Neural crest cell (in vitro differentiated cells): ENCODE measurements at regions not wholly inside any gene's neighbourhood (a gene's known extent, or its start where the extent isn't known, plus 50 kb on each side); places are given as distances from the start of the nearest gene placed in this dataset.

Experiments
- DNase-seq: peaks from one replicate; pipeline ENCODE4 v3.0.0; 2021; ENCODE audit warnings: low read depth, mixed read lengths, low spot score
- H3K27ac Mint-ChIP-seq: one replicate; pipeline ENCODE4 v1.8.0; 2021; ENCODE audit warnings: mild to moderate bottlenecking, mixed read lengths; ENCODE audit not compliant: unreplicated experiment
- H3K27me3 Mint-ChIP-seq: 2 replicates; pipeline ENCODE4 v1.8.0; 2021; ENCODE audit warnings: low read depth, mild to moderate bottlenecking, mixed read lengths
- H3K36me3 Mint-ChIP-seq: 2 replicates; pipeline ENCODE4 v1.8.0; 2021; ENCODE audit warnings: low read depth, mild to moderate bottlenecking, mixed read lengths
- H3K4me1 Mint-ChIP-seq: 2 replicates; pipeline ENCODE4 v1.8.0; 2021; ENCODE audit warnings: mixed read lengths
- H3K4me3 Mint-ChIP-seq: one replicate; pipeline ENCODE4 v1.8.0; 2021; ENCODE audit warnings: mild to moderate bottlenecking, mixed read lengths
- H3K9me3 Mint-ChIP-seq: 2 replicates; pipeline ENCODE4 v1.8.0; 2021; ENCODE audit warnings: mixed read lengths
- TF ChIP-seq, protein P1 (sequence below): fragments of 200-600 bp; sonication (generic); conservative IDR thresholded peaks from 2 replicates; pipeline ENCODE4 v1.5.0; 2021; ENCODE audit warnings: antibody characterized with exemption, mild to moderate bottlenecking

DNA sequence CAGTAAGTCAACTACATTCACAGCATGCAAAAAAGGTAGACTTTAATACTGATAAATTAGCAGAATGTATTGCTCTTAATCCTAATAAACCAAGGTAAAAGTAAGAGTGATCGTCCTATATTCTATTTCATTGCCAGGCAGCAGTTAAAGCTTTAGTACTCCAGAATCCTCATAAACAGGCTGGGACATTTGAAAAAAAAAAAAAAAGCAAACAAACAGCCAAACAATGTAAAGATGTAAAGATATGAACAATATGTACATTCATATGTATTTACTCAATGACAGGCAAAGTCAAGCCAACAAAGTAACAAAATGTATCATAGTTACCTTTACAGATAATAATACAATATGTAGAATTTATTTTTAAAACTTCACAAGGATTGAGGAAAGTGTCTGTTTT, 383.6 kb downstream of the COL11A1 start:
- no peak for DNase-seq
- Mint-ChIP-seq H3K4me3 (no peak overlapping the region), H3K36me3 (no peaks in the 10 kb centered on the region), H3K4me1 (no peaks in the 10 kb centered on the region), H3K27ac (no peak overlapping the region), H3K9me3 (no peaks in the 10 kb centered on the region), H3K27me3 (peaks cover 7% of the 10 kb centered on the region)
- TF ChIP-seq, protein P1, sequence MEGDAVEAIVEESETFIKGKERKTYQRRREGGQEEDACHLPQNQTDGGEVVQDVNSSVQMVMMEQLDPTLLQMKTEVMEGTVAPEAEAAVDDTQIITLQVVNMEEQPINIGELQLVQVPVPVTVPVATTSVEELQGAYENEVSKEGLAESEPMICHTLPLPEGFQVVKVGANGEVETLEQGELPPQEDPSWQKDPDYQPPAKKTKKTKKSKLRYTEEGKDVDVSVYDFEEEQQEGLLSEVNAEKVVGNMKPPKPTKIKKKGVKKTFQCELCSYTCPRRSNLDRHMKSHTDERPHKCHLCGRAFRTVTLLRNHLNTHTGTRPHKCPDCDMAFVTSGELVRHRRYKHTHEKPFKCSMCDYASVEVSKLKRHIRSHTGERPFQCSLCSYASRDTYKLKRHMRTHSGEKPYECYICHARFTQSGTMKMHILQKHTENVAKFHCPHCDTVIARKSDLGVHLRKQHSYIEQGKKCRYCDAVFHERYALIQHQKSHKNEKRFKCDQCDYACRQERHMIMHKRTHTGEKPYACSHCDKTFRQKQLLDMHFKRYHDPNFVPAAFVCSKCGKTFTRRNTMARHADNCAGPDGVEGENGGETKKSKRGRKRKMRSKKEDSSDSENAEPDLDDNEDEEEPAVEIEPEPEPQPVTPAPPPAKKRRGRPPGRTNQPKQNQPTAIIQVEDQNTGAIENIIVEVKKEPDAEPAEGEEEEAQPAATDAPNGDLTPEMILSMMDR, result no peak

DNA sequence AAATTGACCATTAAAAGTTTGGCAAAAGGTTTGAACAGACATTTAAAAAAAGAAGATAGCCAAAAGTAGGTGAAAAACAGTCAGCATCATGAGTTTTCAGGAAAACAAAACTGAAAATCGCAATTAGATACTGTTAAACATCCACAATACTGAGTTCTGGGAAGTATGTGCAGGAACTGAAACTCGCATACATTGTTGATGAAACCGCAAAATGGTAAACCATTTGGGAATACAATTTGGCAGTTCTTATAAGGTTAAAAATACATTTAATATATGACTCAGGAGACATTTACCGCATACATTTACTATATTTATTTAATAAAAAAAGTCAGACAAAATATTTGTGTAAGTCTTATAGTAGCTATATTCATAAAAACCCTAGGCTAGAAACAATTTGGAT, 393.2 kb downstream of the COL11A1 start:
- Mint-ChIP-seq H3K4me3 (no peak overlapping the region), H3K27me3 (no peaks in the 10 kb centered on the region), H3K36me3 (no peaks in the 10 kb centered on the region), H3K27ac (no peak overlapping the region), H3K9me3 (no peaks in the 10 kb centered on the region), H3K4me1 (no peaks in the 10 kb centered on the region)
- no peak for DNase-seq
- TF ChIP-seq, protein P1, result no peak

DNA sequence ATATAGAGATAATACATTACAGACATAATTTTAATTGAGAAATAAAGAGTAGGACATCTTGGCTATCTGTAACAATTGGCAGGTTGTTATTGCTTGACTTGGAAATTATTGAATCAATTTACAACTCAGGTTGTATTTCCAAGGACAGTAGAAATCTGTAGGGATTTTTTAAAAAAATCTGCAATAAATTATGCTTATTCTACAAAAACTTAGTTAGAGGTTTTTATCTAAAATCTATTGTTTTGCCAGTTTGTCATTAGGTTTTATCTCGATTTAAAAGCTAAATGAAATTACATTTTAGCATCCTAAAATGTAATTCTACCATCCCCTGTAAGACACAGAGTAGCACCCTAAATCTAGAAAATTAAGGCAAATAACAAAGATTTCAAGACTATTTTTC, 408.8 kb downstream of the COL11A1 start:
- no peak for DNase-seq
- TF ChIP-seq, protein P1, result no peak
- no peaks in the 10 kb centered on the region for H3K36me3 Mint-ChIP-seq
- no peaks in the 10 kb centered on the region for H3K4me1 Mint-ChIP-seq
- H3K4me3 Mint-ChIP-seq, result no peak overlapping the region
- H3K27ac Mint-ChIP-seq, result no peak overlapping the region
- peaks cover 2% of the 10 kb centered on the region for H3K9me3 Mint-ChIP-seq
- no peaks in the 10 kb centered on the region for H3K27me3 Mint-ChIP-seq

DNA sequence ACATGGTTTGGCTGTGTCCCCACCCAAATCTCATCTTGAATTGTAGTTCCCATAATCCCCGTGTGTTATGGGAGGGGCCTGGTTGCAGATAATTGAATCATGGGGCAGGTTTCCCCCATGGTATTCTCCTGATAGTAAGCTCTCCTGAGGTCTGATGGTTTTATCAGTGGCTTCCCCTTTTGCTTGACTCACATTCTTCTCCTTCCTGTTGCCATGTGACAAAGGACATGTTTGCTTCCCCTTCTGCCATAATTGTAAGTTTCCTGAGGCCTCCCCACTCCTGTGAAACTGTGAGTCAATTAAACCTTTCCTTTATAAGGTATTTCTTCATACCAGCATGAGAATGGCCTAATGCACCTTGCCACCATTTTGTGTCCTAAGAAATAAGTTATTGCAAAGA, 415.0 kb downstream of the COL11A1 start:
- Mint-ChIP-seq H3K9me3 (peaks cover 11% of the 10 kb centered on the region), H3K36me3 (no peaks in the 10 kb centered on the region), H3K27ac (no peak overlapping the region), H3K4me3 (no peak overlapping the region), H3K27me3 (no peaks in the 10 kb centered on the region), H3K4me1 (no peaks in the 10 kb centered on the region)
- no peak for DNase-seq
- TF ChIP-seq, protein P1, result no peak

DNA sequence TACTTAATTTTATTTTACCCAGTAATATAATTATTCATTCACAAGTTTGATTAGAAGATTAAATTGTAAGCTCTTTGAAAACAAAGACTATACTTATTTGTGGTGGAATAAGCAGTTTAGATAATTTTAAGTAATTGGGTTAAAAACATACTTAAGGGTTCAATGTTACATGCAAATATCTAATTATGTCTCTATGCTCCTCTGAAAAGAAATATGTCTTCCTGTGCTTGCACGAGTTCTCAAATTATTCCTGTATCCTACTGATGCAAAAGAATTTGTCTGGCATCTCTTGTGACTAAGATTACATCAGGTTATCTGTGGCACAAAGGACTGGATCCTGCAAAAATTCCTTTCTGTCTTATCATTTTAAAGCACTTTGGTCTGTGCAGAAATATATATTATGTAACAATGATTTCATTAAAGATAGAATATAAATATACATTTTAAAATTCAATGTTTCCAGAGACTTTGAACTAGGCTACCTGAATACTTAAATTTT, 416.7 kb downstream of the COL11A1 start:
- Mint-ChIP-seq H3K36me3 (no peaks in the 10 kb centered on the region), H3K9me3 (peaks cover 11% of the 10 kb centered on the region), H3K27ac (no peak overlapping the region), H3K4me3 (no peak overlapping the region), H3K4me1 (no peaks in the 10 kb centered on the region), H3K27me3 (no peaks in the 10 kb centered on the region)
- no peak for DNase-seq
- TF ChIP-seq, protein P1, result no peak

DNA sequence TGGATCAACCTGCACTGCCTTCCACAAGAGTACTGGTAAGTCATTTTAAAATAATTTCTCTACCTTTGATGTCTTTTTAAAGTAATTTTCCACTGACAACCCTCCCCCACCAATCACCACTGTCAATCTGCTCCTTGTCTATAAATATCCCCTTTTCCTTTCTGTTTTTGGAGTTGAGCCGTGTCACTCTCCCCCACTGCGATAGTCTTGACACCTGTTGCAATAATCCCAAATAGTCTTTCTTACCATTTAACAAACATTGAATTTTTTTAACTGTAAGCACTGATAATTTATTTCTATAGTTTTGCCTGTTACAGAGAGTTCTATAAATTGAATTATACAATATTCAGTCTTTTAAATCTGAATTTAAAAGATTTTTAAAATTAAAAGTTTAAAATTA, 420.9 kb downstream of the COL11A1 start:
- H3K9me3 Mint-ChIP-seq, result no peaks in the 10 kb centered on the region
- H3K27ac Mint-ChIP-seq, result no peak overlapping the region
- no peak overlapping the region for H3K4me3 Mint-ChIP-seq
- H3K27me3 Mint-ChIP-seq, result no peaks in the 10 kb centered on the region
- H3K36me3 Mint-ChIP-seq, result no peaks in the 10 kb centered on the region
- no peak for DNase-seq
- H3K4me1 Mint-ChIP-seq, result no peaks in the 10 kb centered on the region
- TF ChIP-seq, protein P1, result no peak
